ENCODE measurements at regions not wholly inside any gene's neighbourhood (a gene's known extent, or its start where the extent isn't known, plus 50 kb on each side); places are given as distances from the start of the nearest gene placed in this dataset.

- Histone ChIP-seq H3K9me3 (ENCODE audit: insufficient read depth, low read length, severe bottlenecking) (no peaks in the 10 kb centered on the region), H3K9ac (ENCODE audit: low read depth, low read length) (no peak overlapping the region), H3K4me2 (ENCODE audit: insufficient read depth, low read length) (no peak overlapping the region), H3K4me3 (ENCODE audit: low read depth in 1 of 2, low read length in 2 of 2) (no peak overlapping the region), H2AFZ (ENCODE audit: low read depth, low read length) (no peak overlapping the region), H4K20me1 (ENCODE audit: insufficient read depth, low read length) (no peaks in the 10 kb centered on the region; the same call in 1 of the 2 replicates), H3K36me3 (ENCODE audit: insufficient read depth, low read length) (no peaks in the 10 kb centered on the region), H3K4me1 (ENCODE audit: insufficient read depth, low read length) (0 out of 2 replicates have a peak, but pooled peaks cover 3% of the 10 kb centered on the region), H3K79me2 (ENCODE audit: insufficient read depth, low read length) (no peaks in the 10 kb centered on the region), H3K27me3 (ENCODE audit: insufficient read depth, low read length, poor library complexity) (no peaks in the 10 kb centered on the region), H3K27ac (ENCODE audit: low read length) (no peak overlapping the region)
- TF ChIP-seq EZH2 (IDR thresholded peaks at IDR 0.05; ENCODE audit: borderline replicate concordance, low read depth, low read length, severe bottlenecking) = no peak
- TF ChIP-seq CTCF (IDR thresholded peaks at IDR 0.05; ENCODE audit: borderline replicate concordance, extremely low read depth, low read length, poor library complexity, severe bottlenecking) = no peak
- DNase-seq (no peak), ATAC-seq (ENCODE audit: insufficient read depth, low read depth) (no peak)
These were observed 97.0 kb upstream of the RET start for GRCh38 chr10:42979721-42980467.

DNA sequence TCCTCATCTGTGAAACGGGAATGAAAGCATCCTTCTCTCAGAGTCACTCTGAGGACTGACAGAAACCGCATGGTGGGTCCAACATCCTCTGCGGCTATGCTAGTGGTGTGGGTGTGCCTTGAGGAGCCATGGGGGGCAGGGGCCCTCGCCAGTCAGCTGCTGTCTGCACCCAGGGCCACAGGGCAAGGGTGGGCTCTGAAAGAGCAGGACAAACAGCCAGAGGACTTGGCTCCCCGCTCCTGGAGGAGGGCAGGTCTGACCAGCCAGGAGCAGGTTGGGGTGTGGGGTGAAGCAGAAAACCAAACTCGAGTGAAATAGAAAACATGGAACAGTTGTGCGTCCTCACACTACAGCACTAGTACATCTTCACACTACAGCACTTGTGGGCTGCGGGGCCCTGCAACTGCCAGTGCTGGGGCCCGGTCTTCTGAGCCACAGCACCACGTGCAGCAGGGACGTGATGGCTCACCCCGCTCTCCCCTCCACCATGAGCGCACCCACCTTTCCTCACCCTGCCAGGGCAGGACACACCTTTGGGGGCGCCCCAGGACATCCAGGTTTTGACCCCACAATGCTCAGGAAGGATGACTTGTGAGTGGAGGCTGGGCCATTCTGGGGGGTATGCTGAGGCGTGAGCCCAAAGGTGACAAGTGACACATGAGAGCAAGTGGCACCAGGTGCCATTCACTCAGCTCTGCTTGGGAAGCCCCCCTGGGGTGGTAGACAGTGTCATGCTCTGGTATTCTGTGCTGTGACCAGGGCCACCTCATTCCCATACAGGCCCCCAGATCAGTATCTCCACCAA is 96.1 kb upstream of the RET start:
- no peak for TF ChIP-seq EZH2 (IDR thresholded peaks at IDR 0.05; ENCODE audit: borderline replicate concordance, low read depth, low read length, severe bottlenecking)
- TF ChIP-seq CTCF (IDR thresholded peaks at IDR 0.05; ENCODE audit: borderline replicate concordance, extremely low read depth, low read length, poor library complexity, severe bottlenecking) = no peak

GRCh38 chr10:42981358-42982236 is 95.3 kb upstream of the RET start:
- no peaks in the 10 kb centered on the region for H3K27me3 ChIP-seq (ENCODE audit: insufficient read depth, low read length, poor library complexity)
- H3K79me2 ChIP-seq (ENCODE audit: insufficient read depth, low read length) = no peaks in the 10 kb centered on the region
- H3K36me3 ChIP-seq (ENCODE audit: insufficient read depth, low read length) = no peaks in the 10 kb centered on the region
- H3K9me3 ChIP-seq (ENCODE audit: insufficient read depth, low read length, severe bottlenecking) = no peaks in the 10 kb centered on the region
- no peak overlapping the region for H2AFZ ChIP-seq (ENCODE audit: low read depth, low read length)
- H3K9ac ChIP-seq (ENCODE audit: low read depth, low read length) = no peak overlapping the region
- no peaks in the 10 kb centered on the region; the same call in 1 of the 2 replicates for H4K20me1 ChIP-seq (ENCODE audit: insufficient read depth, low read length)
- H3K4me2 ChIP-seq (ENCODE audit: insufficient read depth, low read length) = no peak overlapping the region
- DNase-seq (no peak), ATAC-seq (ENCODE audit: insufficient read depth, low read depth) (no peak)
- TF ChIP-seq EZH2 (IDR thresholded peaks at IDR 0.05; ENCODE audit: borderline replicate concordance, low read depth, low read length, severe bottlenecking) = no peak
- TF ChIP-seq CTCF (IDR thresholded peaks at IDR 0.05; ENCODE audit: borderline replicate concordance, extremely low read depth, low read length, poor library complexity, severe bottlenecking) = no peak
- 0 out of 2 replicates have a peak, but pooled peaks cover 3% of the 10 kb centered on the region for H3K4me1 ChIP-seq (ENCODE audit: insufficient read depth, low read length)
- H3K4me3 ChIP-seq (ENCODE audit: low read depth in 1 of 2, low read length in 2 of 2) = no peak overlapping the region
- no peak overlapping the region for H3K27ac ChIP-seq (ENCODE audit: low read length)

More for the DNA sequence above, 96.1 kb upstream of the RET start:
- ATAC-seq (ENCODE audit: insufficient read depth, low read depth) (no peak), DNase-seq (no peak)
- Histone ChIP-seq H3K36me3 (ENCODE audit: insufficient read depth, low read length) (no peaks in the 10 kb centered on the region), H3K79me2 (ENCODE audit: insufficient read depth, low read length) (no peaks in the 10 kb centered on the region), H3K9ac (ENCODE audit: low read depth, low read length) (no peak overlapping the region), H3K4me2 (ENCODE audit: insufficient read depth, low read length) (no peak overlapping the region), H3K27me3 (ENCODE audit: insufficient read depth, low read length, poor library complexity) (no peaks in the 10 kb centered on the region), H3K27ac (ENCODE audit: low read length) (no peak overlapping the region), H3K4me1 (ENCODE audit: insufficient read depth, low read length) (0 out of 2 replicates have a peak, but pooled peaks cover 3% of the 10 kb centered on the region), H3K9me3 (ENCODE audit: insufficient read depth, low read length, severe bottlenecking) (no peaks in the 10 kb centered on the region), H4K20me1 (ENCODE audit: insufficient read depth, low read length) (no peaks in the 10 kb centered on the region; the same call in 1 of the 2 replicates), H2AFZ (ENCODE audit: low read depth, low read length) (no peak overlapping the region), H3K4me3 (ENCODE audit: low read depth in 1 of 2, low read length in 2 of 2) (no peak overlapping the region)

Measured in DND-41 (cell line).